ENCODE measurements at regions not wholly inside any gene's neighbourhood (a gene's known extent, or its start where the extent isn't known, plus 50 kb on each side); places are given as distances from the start of the nearest gene placed in this dataset.

- ATAC-seq = no peak
- no peaks in the 10 kb centered on the region for H3K36me3 ChIP-seq (replicated peaks in 1 of 2; ENCODE audit: control insufficient read depth in 1 of 2, insufficient read depth in 2 of 2, low read length in 2 of 2)
- in situ Hi-C loops (cut with HindIII; ENCODE audit: extremely low pct_ligation_motif_present, low pct_unique_long_range_greater_than_20kb) = no loop called here
- no peak overlapping the region for H2AFZ ChIP-seq (ENCODE audit: low read length)
- 84% methylated on average over 3 of the region's 3 CpGs for WGBS (ENCODE audit: low lambda C conversion rate)
- H3K27ac ChIP-seq (ENCODE audit: extremely low read length, insufficient read depth, low read length) = no peak overlapping the region
- TF ChIP-seq ARHGAP35 (CRISPR knock-in tag; IDR thresholded peaks at IDR 0.05; ENCODE audit: borderline replicate concordance) (no peak), ATM (IDR thresholded peaks at IDR 0.05; ENCODE audit: borderline replicate concordance) (no peak), ZXDC (CRISPR knock-in tag; IDR thresholded peaks at IDR 0.05) (no peak), KMT2B (CRISPR knock-in tag; IDR thresholded peaks at IDR 0.05) (no peak), HNF4A (CRISPR knock-in tag; IDR thresholded peaks at IDR 0.05) (peak; percentile 70), ZNF569 (CRISPR knock-in tag; IDR thresholded peaks at IDR 0.05; ENCODE audit: borderline replicate concordance) (no peak), GATAD1 (CRISPR knock-in tag; IDR thresholded peaks at IDR 0.05) (no peak), NCOR1 (IDR thresholded peaks at IDR 0.05; ENCODE audit: borderline replicate concordance, low read length) (peak; percentile 47; the same call in 1 of the 2 replicates), NRL (CRISPR knock-in tag; IDR thresholded peaks at IDR 0.05; ENCODE audit: borderline replicate concordance) (no peak), HOMEZ (CRISPR knock-in tag; IDR thresholded peaks at IDR 0.05; ENCODE audit: low read depth) (peak; percentile 79; the same call in 1 of the 2 replicates)
- H3K79me2 ChIP-seq (ENCODE audit: insufficient read depth, low read length) = no peaks in the 10 kb centered on the region
- CTCF ChIA-PET (ENCODE audit: low intra/inter-chr PET ratio, low total read pairs) = no interaction called here
- intact Hi-C loops (cut with micrococcal nuclease; ENCODE audit: unreplicated experiment) = no loop called here
- peaks cover 51% of the 10 kb centered on the region for H3K4me1 ChIP-seq (ENCODE audit: insufficient read depth, low read length)
- no peaks in the 10 kb centered on the region for H3K27me3 ChIP-seq (ENCODE audit: control insufficient read depth in 1 of 2, insufficient read depth in 2 of 2, low read length in 2 of 2)
- POLR2A ChIA-PET = interaction anchor here (1.1 kb wide), 1 partner anchor 50 kb away, joined by 3 read pairs; no protein-coding TSS in a partner anchor
- no peak for DNase-seq (ENCODE audit: low spot score)
- no peaks in the 10 kb centered on the region for H4K20me1 ChIP-seq (ENCODE audit: insufficient read depth, low read length)
- FAIRE-seq = no peak
- no TSS peak for BruUV-seq (replicated peaks)
- H3K4me2 ChIP-seq (ENCODE audit: low read depth, low read length) = no peak overlapping the region
- no peak overlapping the region for H3K9ac ChIP-seq (ENCODE audit: insufficient read depth, low read depth, low read length)
- no peak overlapping the region for H3K4me3 ChIP-seq (replicated peaks in 1 of 3; ENCODE audit: insufficient read depth in 1 of 3, low read depth in 2 of 3, low read length in 3 of 3)
- no peaks in the 10 kb centered on the region for H3K9me3 ChIP-seq (ENCODE audit: low read length)
Observed at GRCh38 chr14:101284711-101285110, 276.6 kb upstream of the DIO3 start.
